SH-SY5Y (cell line): ENCODE measurements at regions not wholly inside any gene's neighbourhood (a gene's known extent, or its start where the extent isn't known, plus 50 kb on each side); places are given as distances from the start of the nearest gene placed in this dataset.

ENCODE experiments used
- GATA2 ChIP-seq: IDR thresholded peaks from 2 replicates; pipeline ENCODE4 v1.6.1; 2011; ENCODE audit warnings: mild to moderate bottlenecking, low read depth, low read length
- GATA3 ChIP-seq: IDR thresholded peaks from 2 replicates; pipeline ENCODE4 v1.6.1; 2011; ENCODE audit warnings: low read depth, mild to moderate bottlenecking, low read length, moderate library complexity

DNA sequence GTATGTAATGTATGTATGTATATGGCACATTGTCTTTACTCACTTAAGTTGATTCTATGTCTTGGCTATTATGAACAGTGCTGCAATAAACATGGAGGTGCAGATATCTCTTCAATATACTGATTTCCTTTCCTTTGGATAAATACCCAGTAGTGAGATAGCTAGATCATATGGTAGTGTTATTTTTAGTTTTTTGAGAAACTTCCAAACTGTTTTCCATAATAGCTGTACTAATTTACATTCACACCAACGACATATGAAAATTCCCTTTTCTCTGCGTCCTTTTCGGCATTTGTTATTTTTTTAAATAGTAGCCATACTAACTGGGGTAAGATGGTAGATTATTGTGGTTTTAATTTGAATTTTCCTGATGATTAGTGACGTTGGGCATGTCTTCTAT is 445.6 kb downstream of the NFIB start:
- TF ChIP-seq GATA3 (no peak), GATA2 (no peak)

GRCh38 chr9:13865869-13866268 is 448.1 kb downstream of the NFIB start:
- TF ChIP-seq GATA2 (no peak), GATA3 (no peak)

DNA sequence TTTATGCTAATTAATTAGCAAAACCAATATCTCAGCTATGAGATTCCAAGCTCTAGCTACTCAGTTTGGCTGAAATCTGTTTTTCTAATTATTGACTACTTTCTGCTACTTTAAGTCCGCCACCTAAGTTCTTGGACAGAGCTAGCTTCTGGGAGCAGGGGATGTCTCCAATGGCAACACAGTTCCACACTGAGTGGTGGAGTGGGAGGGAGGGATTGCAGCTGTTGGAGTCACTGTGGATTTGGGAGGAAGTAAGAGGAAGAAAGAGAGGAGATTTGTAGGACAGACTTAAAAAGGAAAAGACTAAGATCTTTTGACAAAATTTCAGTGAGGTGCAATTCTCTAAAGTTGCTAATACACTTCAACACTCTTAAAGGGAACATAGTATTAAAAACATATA is 450.8 kb downstream of the NFIB start:
- TF ChIP-seq GATA2, result no peak

GRCh38 chr9:13862654-13863053 is 451.3 kb downstream of the NFIB start:
- TF ChIP-seq GATA3 (no peak), GATA2 (no peak)

- TF ChIP-seq GATA3, result no peak
- TF ChIP-seq GATA2, result no peak
These were observed 452.8 kb downstream of the NFIB start for GRCh38 chr9:13860946-13861640.

DNA sequence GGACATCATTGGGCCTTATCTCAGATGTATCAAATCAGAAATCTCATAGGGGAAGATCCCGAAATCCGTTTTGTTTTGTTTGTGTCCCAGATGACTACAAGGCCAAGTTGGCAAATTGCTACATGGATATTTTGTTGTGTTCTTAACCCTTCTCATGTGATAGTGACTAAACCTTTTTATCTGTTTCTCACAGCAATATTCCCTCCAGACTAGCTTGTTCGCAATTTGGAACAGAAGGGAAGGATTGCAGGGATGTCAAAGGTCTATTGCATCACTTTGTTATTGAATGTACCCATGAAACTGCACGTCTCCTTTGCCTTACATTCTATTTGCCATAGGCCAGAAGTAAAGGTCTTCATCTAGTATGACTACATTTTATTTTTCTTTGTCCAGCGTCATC is 453.9 kb downstream of the NFIB start:
- TF ChIP-seq GATA2 (no peak), GATA3 (no peak)

- TF ChIP-seq GATA2 (no peak), GATA3 (no peak)
These were observed 456.4 kb downstream of the NFIB start for GRCh38 chr9:13857521-13857920.

- TF ChIP-seq GATA3 (no peak), GATA2 (no peak)
These were observed 466.7 kb downstream of the NFIB start for GRCh38 chr9:13847270-13847669.

DNA sequence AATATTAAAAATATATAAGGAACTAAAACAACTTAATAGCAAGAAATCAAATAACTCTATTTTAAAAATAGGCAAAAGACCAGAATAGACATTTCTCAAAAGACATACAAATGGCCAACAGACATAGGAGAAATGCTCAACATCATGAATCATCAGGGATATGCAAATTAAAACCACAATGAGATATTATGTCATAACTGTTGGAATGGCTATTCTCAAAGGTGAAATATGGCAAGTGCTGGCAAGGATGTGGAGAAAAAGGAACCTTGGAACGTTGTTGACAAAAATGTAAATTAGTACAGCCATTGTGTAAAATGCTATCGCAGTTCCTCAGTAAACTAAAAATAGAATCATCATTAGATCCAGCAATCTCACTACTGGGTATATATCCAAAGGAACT is 468.5 kb downstream of the NFIB start:
- TF ChIP-seq GATA2 (no peak), GATA3 (no peak)

DNA sequence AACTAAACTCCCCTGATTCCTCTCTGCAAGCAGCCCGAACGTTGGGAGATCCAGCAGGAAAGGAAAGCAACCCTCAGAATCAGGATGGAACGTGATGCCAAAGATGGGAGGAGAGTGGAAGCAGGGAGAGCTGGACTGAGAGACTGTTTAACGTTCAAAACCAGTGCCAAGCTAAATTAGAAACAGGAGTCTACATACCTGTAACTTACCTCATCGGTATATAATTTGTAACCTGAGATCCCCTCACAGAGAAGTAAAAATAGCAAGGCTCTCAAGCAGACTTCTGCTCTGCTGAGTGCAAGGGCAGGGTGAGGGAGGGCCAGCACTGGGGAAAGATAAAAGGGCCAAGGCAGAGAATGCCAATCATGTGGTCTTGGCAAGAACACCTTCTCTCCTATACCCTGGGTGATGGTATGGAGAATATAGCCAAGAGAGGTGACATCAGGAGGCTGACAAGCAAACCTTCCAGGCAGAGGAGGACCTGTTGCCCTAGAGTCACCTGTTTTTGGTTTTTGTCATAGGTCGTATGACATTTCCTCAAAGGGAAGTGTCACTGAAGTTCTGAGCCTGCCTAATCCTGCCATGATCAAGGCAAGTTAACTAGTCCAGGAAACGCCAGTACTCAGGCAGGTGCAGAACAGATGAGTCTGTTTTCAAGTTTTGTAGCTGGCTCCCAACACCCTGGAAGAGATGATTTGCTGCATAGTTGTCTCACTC is 472.0 kb downstream of the NFIB start:
- no peak for TF ChIP-seq GATA2
- TF ChIP-seq GATA3, result no peak

DNA sequence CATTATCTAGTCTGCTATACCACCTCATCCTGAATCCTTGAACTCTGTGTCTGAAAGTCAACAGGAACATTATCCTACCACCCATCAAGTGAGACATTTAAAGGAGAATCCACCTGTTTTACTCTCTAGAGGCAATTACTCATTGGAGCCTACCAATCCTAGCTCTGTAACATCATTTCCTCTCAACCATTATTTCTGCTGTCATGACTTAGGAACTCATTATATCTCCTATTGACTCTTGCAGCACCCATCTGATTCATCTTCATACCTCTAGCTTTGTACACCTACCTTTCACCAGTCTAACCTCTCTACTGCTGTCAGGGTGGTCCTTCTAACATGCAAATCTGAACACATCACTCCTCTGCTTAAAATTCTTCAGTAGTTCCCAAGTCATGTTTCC is 481.5 kb downstream of the NFIB start:
- no peak for TF ChIP-seq GATA3
- TF ChIP-seq GATA2, result no peak

DNA sequence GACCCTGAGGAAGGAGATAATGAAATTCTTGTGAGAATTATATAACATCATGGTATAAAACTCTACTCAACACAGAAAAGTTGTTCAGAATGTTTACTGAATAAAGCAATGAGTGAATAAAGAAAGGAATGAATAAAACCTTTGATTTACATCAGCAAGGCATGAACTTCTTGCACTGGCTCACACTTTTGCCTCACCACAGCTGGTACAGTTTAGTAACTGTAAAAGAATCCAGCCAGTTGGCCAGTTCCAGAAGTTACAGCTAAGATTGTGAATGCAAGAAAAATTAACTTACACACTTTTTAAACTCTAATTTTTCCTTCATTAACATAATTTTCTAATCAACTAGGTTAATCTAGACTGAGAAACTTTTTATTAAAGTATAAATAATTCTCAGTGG is 490.9 kb downstream of the NFIB start:
- TF ChIP-seq GATA2, result no peak

DNA sequence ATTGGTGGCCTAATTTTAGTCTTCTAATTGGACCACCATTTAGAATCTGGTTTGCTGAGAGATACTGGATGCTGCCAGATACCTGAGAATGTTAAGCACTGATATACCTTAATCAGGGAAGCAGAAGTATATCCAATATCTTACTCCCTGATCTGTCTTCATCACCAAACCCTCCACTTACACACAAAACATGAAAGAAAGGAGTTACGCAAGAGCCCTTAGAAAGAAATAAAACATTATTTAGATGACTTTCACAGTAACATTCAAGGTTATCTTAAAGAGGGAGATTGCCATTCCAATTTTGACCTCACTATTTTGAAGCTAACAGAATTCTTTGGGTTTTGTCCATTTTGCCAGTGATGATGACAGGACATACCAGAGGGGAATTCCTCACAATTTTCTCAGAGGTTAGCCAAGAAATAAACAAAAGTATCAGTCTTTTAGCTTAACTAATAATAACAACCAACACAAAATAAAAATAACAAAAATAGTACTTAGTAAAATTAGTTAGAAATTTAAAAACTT is 496.1 kb downstream of the NFIB start:
- no peak for TF ChIP-seq GATA3
- no peak for TF ChIP-seq GATA2

- TF ChIP-seq GATA2 (no peak), GATA3 (no peak)
These were observed 497.1 kb downstream of the NFIB start for GRCh38 chr9:13816837-13817236.
